Esophagus squamous epithelium (tissue), 5 donors: ENCODE measurements at regions not wholly inside any gene's neighbourhood (a gene's known extent, or its start where the extent isn't known, plus 50 kb on each side); places are given as distances from the start of the nearest gene placed in this dataset.

Source experiments
- DNase-seq: peaks from one replicate; lab custom pipeline; 2025; lab: John Stamatoyannopoulos, UW
- H3K27ac ChIP-seq, 4 donors: fragments of 200-600 bp; sonication (generic); one replicate each; pipeline ENCODE4 v1.5.1; 2016 to 2019; ENCODE audit warnings: mild to moderate bottlenecking in 1 of 4
- H3K27me3 ChIP-seq, 4 donors: fragments of 200-600 bp; sonication (generic); 1 replicate in 3 of 4; 2 replicates in 1 of 4; pipeline versions ENCODE4 v1.5.1 to v1.6.0; 2017 to 2021; ENCODE audit warnings: antibody characterized with exemption in 1 of 4
- H3K36me3 ChIP-seq, 3 donors: fragments of 200-600 bp; sonication (generic); one replicate each; pipeline ENCODE4 v1.5.1; 2016 to 2019
- H3K4me1 ChIP-seq, 3 donors: fragments of 200-600 bp; sonication (generic); one replicate each; pipeline ENCODE4 v1.5.1; 2017 to 2019
- H3K4me3 ChIP-seq, 4 donors: fragments of 200-600 bp; sonication (generic); 1 replicate in 3 of 4; 2 replicates in 1 of 4; pipeline ENCODE4 v1.5.1; 2016 to 2019; ENCODE audit warnings: mild to moderate bottlenecking in 2 of 4, moderate library complexity in 1 of 4
- H3K9me3 ChIP-seq, 3 donors: fragments of 200-600 bp; sonication (generic); one replicate each; pipeline ENCODE4 v1.5.1; 2016 to 2019
- CTCF ChIP-seq, 6 experiments: fragments of 450-650 bp in 4 of 6; fragments of 200-600 bp in 2 of 6; sonication (generic) in 2 of 6; IDR thresholded peaks; one replicate each; pipeline ENCODE4 v1.5.1; 2016 to 2019; ENCODE audit warnings: antibody characterized with exemption in 6 of 6, mild to moderate bottlenecking in 4 of 6, moderate library complexity in 4 of 6
- POLR2A ChIP-seq, 4 donors: fragments of 450-650 bp; IDR thresholded peaks; one replicate each; pipeline ENCODE4 v1.6.1; 2017; ENCODE audit warnings: antibody characterized with exemption in 4 of 4, mild to moderate bottlenecking in 4 of 4, moderate library complexity in 3 of 4
- WGBS, 2 donors: methylation state at CpG; one replicate each; pipeline ENCODE4 v1.1.5; 2018; 5-methylcytosine and 5-hydroxymethylcytosine counted together
- intact Hi-C: fragments of 100-400 bp; cut with DNase I; formaldehyde crosslinking; loops from one replicate; pipeline ENCODE4 v1.15.0; 2022
- donor health status: DM: yes; HTN: yes; CAD: no.

- Histone ChIP-seq H3K27ac (no peak overlapping the region), H3K36me3 (no peaks in the 10 kb centered on the region), H3K4me1 (no peaks in the 10 kb centered on the region), H3K27me3 (no peaks in the 10 kb centered on the region), H3K4me3 (no peak overlapping the region), H3K9me3 (peaks cover 0 to 16% (median 6%) of the 10 kb centered on the region in 3 donors)
- WGBS, 2 donors: 57% methylated on average over 2 of the region's 2 CpGs
- TF ChIP-seq CTCF (IDR thresholded peaks at IDR 0.05) (no peak), POLR2A (IDR thresholded peaks at IDR 0.05) (no peak)
- intact Hi-C loops: no loop called here
- no peak for DNase-seq
Measured at GRCh38 chr15:96916750-96917149, 586.2 kb downstream of the NR2F2 start.

GRCh38 chr15:96924570-96924969, 594.1 kb downstream of the NR2F2 start:
- Histone ChIP-seq H3K27ac (no peak overlapping the region), H3K27me3 (no peaks in the 10 kb centered on the region), H3K36me3 (no peaks in the 10 kb centered on the region), H3K4me3 (no peak overlapping the region), H3K4me1 (no peaks in the 10 kb centered on the region), H3K9me3 (no peaks in the 10 kb centered on the region)
- DNase-seq: no peak
- WGBS, 2 donors: 8 to 40% methylated on average over 1 of the region's 1 CpG
- intact Hi-C loops: no loop called here
- TF ChIP-seq POLR2A (IDR thresholded peaks at IDR 0.05) (no peak), CTCF (IDR thresholded peaks at IDR 0.05) (no peak)

- Histone ChIP-seq H3K4me1 (no peaks in the 10 kb centered on the region), H3K4me3 (peak overlapping the region in 2 of 4 donors; percentile 30 to 45), H3K27ac (no peak overlapping the region), H3K9me3 (no peaks in the 10 kb centered on the region), H3K27me3 (peaks cover 0 to 35% (median 0%) of the 10 kb centered on the region in 4 donors), H3K36me3 (no peaks in the 10 kb centered on the region)
- TF ChIP-seq POLR2A (IDR thresholded peaks at IDR 0.05) (no peak), CTCF (IDR thresholded peaks at IDR 0.05) (no peak)
- intact Hi-C loops: no loop called here
- WGBS, 2 donors: 22 to 27% methylated on average over 47 to 49 of the region's 50 CpGs
- DNase-seq: no peak
Measured at GRCh38 chr15:96947296-96948229, 617.1 kb downstream of the NR2F2 start.

- no peak for TF ChIP-seq POLR2A (IDR thresholded peaks at IDR 0.05)
- TF ChIP-seq CTCF (IDR thresholded peaks at IDR 0.05): no peak
- Histone ChIP-seq H3K4me1 (no peaks in the 10 kb centered on the region), H3K36me3 (no peaks in the 10 kb centered on the region), H3K9me3 (no peaks in the 10 kb centered on the region), H3K4me3 (no peak overlapping the region), H3K27me3 (peaks cover 0 to 35% (median 0%) of the 10 kb centered on the region in 4 donors), H3K27ac (no peak overlapping the region)
- intact Hi-C loops: no loop called here
- DNase-seq: no peak
- WGBS, 2 donors: 74 to 84% methylated on average over 2 of the region's 2 CpGs
Measured at GRCh38 chr15:96948981-96949380, 618.5 kb downstream of the NR2F2 start.

GRCh38 chr15:96958721-96959120, 628.2 kb downstream of the NR2F2 start:
- intact Hi-C loops: no loop called here
- Histone ChIP-seq H3K9me3 (no peaks in the 10 kb centered on the region), H3K4me3 (no peak overlapping the region), H3K4me1 (no peaks in the 10 kb centered on the region), H3K27ac (no peak overlapping the region), H3K36me3 (no peaks in the 10 kb centered on the region), H3K27me3 (no peaks in the 10 kb centered on the region)
- DNase-seq: no peak
- no peak for TF ChIP-seq CTCF (IDR thresholded peaks at IDR 0.05)
- no peak for TF ChIP-seq POLR2A (IDR thresholded peaks at IDR 0.05)
- 43 to 58% methylated on average over 2 of the region's 2 CpGs for WGBS, 2 donors
